ENCODE measurements at regions not wholly inside any gene's neighbourhood (a gene's known extent, or its start where the extent isn't known, plus 50 kb on each side); places are given as distances from the start of the nearest gene placed in this dataset.

DNA sequence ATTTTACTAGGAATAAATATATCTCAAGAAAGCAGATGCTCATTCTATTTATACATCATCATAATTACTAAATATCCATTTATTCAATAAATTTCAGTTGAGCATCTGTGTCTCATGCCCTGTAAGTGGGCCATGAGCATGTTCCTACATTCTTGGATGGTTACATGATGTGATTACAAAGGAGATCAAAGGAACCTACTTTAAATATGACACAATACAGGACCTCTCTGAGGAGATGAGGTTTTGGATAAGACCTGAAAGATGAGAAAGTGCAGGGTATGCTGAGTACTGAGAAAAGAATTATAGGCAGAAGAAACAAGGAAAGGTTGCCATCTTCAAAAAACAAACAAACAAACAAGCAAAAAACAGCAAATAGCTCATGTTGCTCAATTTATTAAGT lies 105.4 kb upstream of the CNTN1 start:
- no peak overlapping the region for H3K27ac ChIP-seq
- POLR2A ChIA-PET (ENCODE audit: low non-redundant PET) = no interaction called here
- DNase-seq (ENCODE audit: low spot score) = no peak
- TF ChIP-seq, protein P1, sequence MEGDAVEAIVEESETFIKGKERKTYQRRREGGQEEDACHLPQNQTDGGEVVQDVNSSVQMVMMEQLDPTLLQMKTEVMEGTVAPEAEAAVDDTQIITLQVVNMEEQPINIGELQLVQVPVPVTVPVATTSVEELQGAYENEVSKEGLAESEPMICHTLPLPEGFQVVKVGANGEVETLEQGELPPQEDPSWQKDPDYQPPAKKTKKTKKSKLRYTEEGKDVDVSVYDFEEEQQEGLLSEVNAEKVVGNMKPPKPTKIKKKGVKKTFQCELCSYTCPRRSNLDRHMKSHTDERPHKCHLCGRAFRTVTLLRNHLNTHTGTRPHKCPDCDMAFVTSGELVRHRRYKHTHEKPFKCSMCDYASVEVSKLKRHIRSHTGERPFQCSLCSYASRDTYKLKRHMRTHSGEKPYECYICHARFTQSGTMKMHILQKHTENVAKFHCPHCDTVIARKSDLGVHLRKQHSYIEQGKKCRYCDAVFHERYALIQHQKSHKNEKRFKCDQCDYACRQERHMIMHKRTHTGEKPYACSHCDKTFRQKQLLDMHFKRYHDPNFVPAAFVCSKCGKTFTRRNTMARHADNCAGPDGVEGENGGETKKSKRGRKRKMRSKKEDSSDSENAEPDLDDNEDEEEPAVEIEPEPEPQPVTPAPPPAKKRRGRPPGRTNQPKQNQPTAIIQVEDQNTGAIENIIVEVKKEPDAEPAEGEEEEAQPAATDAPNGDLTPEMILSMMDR (conservative IDR thresholded peaks at IDR 0.05; ENCODE audit: low read depth) = no peak
- CTCF ChIA-PET = no interaction called here

DNA sequence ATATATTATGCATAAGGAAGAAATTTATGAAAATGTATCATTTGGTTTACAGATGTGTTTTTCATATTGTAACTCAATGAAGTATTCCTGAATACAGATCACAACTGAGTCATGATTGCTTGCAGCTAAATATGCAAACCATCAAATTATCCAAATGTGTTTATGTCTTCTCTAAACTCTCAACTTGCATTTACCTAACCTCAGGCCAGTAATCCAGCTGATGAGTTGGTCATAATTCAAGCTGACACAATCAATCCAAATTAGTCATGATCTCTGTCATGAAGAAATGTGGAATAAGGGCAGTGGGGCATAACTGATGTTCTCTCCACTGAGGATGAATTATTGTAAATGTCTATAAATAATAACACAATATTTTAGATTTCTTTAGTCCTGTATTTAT lies 104.8 kb upstream of the CNTN1 start:
- POLR2A ChIA-PET (ENCODE audit: low non-redundant PET) = no interaction called here
- no peak for DNase-seq (ENCODE audit: low spot score)
- TF ChIP-seq, protein P1 (conservative IDR thresholded peaks at IDR 0.05; ENCODE audit: low read depth) = no peak
- CTCF ChIA-PET = no interaction called here
- H3K27ac ChIP-seq = no peak overlapping the region

GRCh38 chr12:40587970-40588369 lies 104.3 kb upstream of the CNTN1 start:
- TF ChIP-seq, protein P1 (conservative IDR thresholded peaks at IDR 0.05; ENCODE audit: low read depth) = no peak
- no peak overlapping the region for H3K27ac ChIP-seq
- POLR2A ChIA-PET (ENCODE audit: low non-redundant PET) = no interaction called here
- DNase-seq (ENCODE audit: low spot score) = no peak
- CTCF ChIA-PET = interaction anchor here (0.6 kb wide), 1 partner anchor 14 kb away, joined by 3 read pairs; no protein-coding TSS in a partner anchor

GRCh38 chr12:40597133-40597532 lies 95.1 kb upstream of the CNTN1 start:
- ChIA-PET POLR2A (ENCODE audit: low non-redundant PET) (no interaction called here), CTCF (no interaction called here)
- H3K27ac ChIP-seq = no peak overlapping the region
- TF ChIP-seq, protein P1 (conservative IDR thresholded peaks at IDR 0.05; ENCODE audit: low read depth) = no peak
- no peak for DNase-seq (ENCODE audit: low spot score)

GRCh38 chr12:40598073-40598472 lies 94.2 kb upstream of the CNTN1 start:
- CTCF ChIA-PET = no interaction called here

GRCh38 chr12:40602562-40602961 lies 89.7 kb upstream of the CNTN1 start:
- TF ChIP-seq, protein P1 (conservative IDR thresholded peaks at IDR 0.05; ENCODE audit: low read depth) = no peak
- no peak for DNase-seq (ENCODE audit: low spot score)
- ChIA-PET CTCF (no interaction called here), POLR2A (ENCODE audit: low non-redundant PET) (no interaction called here)
- H3K27ac ChIP-seq = no peak overlapping the region

More at GRCh38 chr12:40598073-40598472, 94.2 kb upstream of the CNTN1 start:
- H3K27ac ChIP-seq = no peak overlapping the region
- TF ChIP-seq, protein P1 (conservative IDR thresholded peaks at IDR 0.05; ENCODE audit: low read depth) = no peak
- DNase-seq (ENCODE audit: low spot score) = no peak
- POLR2A ChIA-PET (ENCODE audit: low non-redundant PET) = no interaction called here

DNA sequence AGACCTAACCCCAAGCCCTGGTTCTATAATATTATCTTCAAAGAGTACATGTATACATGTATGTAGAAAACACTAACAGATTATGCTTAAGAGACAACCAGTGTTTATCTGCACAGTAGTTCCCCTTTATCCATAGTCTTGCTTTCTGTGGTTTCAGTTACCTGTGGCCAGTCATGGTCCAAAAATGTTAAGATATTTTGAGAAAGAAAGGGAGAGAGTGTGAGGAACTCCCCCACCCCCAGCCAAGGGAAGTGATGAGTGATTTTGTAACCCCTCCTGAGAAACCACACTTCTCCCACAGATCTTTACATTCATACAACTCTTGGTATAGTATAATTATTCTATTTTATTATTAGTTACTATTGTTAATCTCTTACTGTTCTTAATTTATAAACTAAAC lies 77.3 kb upstream of the CNTN1 start:
- TF ChIP-seq, protein P1 (conservative IDR thresholded peaks at IDR 0.05; ENCODE audit: low read depth) = no peak
- ChIA-PET CTCF (no interaction called here), POLR2A (ENCODE audit: low non-redundant PET) (no interaction called here)
- no peak for DNase-seq (ENCODE audit: low spot score)
- no peak overlapping the region for H3K27ac ChIP-seq

Data from RWPE1 (cell line).